Naive thymus-derived CD4-positive, alpha-beta T cell (primary cell): ENCODE measurements at regions not wholly inside any gene's neighbourhood (a gene's known extent, or its start where the extent isn't known, plus 50 kb on each side); places are given as distances from the start of the nearest gene placed in this dataset.

Experiments
- ATAC-seq: fragments of 150-1000 bp; cut with Tn5 transposase; 2 replicates; pipeline ENCODE4 v1.10.0; 2021; ENCODE audit warnings: mild to moderate bottlenecking, moderate library complexity
- CTCF ChIA-PET: fragments of 350-600 bp; sonication (Branson Sonifier 250); formaldehyde crosslinking; loops from one replicate; lab custom pipeline; 2021; ENCODE audit warnings: antibody characterized with exemption; lab: Charles Lee
- POLR2A ChIA-PET: fragments of 350-600 bp; sonication (Branson Sonifier 250); formaldehyde crosslinking; loops from one replicate; lab custom pipeline; 2021; ENCODE audit warnings: antibody characterized with exemption, inconsistent platforms; lab: Charles Lee
- DNase-seq, 9 donors: peaks; one replicate each; pipeline versions ENCODE4 v3.0.0 to v3.0.0-alpha.2; 2020 to 2022; ENCODE audit warnings: mixed read lengths in 1 of 9
- H3K27ac ChIP-seq: one replicate; pipeline ENCODE4 v1.7.0; 2013; ENCODE audit warnings: mild to moderate bottlenecking, low read depth, low read length, moderate library complexity
- H3K27me3 ChIP-seq, 2 donors: one replicate each; pipeline ENCODE4 v1.7.0; 2013; ENCODE audit warnings: low read length in 2 of 2, mild to moderate bottlenecking in 2 of 2, moderate library complexity in 2 of 2; ENCODE audit not compliant: control insufficient read depth in 2 of 2, insufficient read depth in 2 of 2
- H3K36me3 ChIP-seq, 3 experiments: 1 replicate in 2 of 3; 2 replicates in 1 of 3; pipeline ENCODE4 v1.7.0; 2013; ENCODE audit warnings: low read length in 3 of 3, mild to moderate bottlenecking in 3 of 3, moderate library complexity in 1 of 3; ENCODE audit not compliant: insufficient read depth in 3 of 3, control insufficient read depth in 2 of 3
- H3K4me1 ChIP-seq, 2 donors: one replicate each; pipeline ENCODE4 v1.7.0; 2013; ENCODE audit warnings: low read length in 2 of 2, mild to moderate bottlenecking in 2 of 2, moderate library complexity in 1 of 2; ENCODE audit not compliant: control insufficient read depth in 2 of 2, insufficient read depth in 2 of 2
- H3K4me3 ChIP-seq: 2 replicates; pipeline ENCODE4 v1.7.0; 2013; ENCODE audit warnings: mild to moderate bottlenecking, low read length
- H3K9me3 ChIP-seq, 3 experiments: 1 replicate in 2 of 3; 2 replicates in 1 of 3; pipeline ENCODE4 v1.7.0; 2013; ENCODE audit warnings: low read length in 3 of 3; ENCODE audit not compliant: control insufficient read depth in 2 of 3
- H3K27ac Mint-ChIP-seq, 9 donors: one replicate each; pipeline ENCODE4 v1.8.0; 2020 to 2022; ENCODE audit warnings: mixed read lengths in 9 of 9, mild to moderate bottlenecking in 8 of 9, moderate library complexity in 5 of 9, inconsistent platforms in 2 of 9
- H3K27me3 Mint-ChIP-seq, 5 donors: one replicate each; pipeline ENCODE4 v1.8.0; 2021 to 2022; ENCODE audit warnings: mixed read lengths in 5 of 5, mild to moderate bottlenecking in 1 of 5
- H3K36me3 Mint-ChIP-seq, 5 donors: one replicate each; pipeline ENCODE4 v1.8.0; 2020 to 2022; ENCODE audit warnings: mixed read lengths in 5 of 5, mild to moderate bottlenecking in 3 of 5, inconsistent platforms in 1 of 5
- H3K4me1 Mint-ChIP-seq, 7 donors: one replicate each; pipeline ENCODE4 v1.8.0; 2020 to 2022; ENCODE audit warnings: mixed read lengths in 7 of 7, mild to moderate bottlenecking in 3 of 7, inconsistent platforms in 1 of 7
- H3K4me3 Mint-ChIP-seq, 10 donors: one replicate each; pipeline ENCODE4 v1.8.0; 2020 to 2022; ENCODE audit warnings: mild to moderate bottlenecking in 10 of 10, mixed read lengths in 10 of 10, moderate library complexity in 6 of 10, inconsistent platforms in 2 of 10
- H3K9me3 Mint-ChIP-seq, 11 donors: one replicate each; pipeline ENCODE4 v1.8.0; 2020 to 2022; ENCODE audit warnings: mixed read lengths in 11 of 11, mild to moderate bottlenecking in 4 of 11, inconsistent platforms in 1 of 11, moderate library complexity in 1 of 11
- intact Hi-C, 2 donors: fragments of 100-400 bp; cut with micrococcal nuclease; formaldehyde crosslinking; loops; one replicate each; pipeline ENCODE4 v1.15.1; 2023

DNA sequence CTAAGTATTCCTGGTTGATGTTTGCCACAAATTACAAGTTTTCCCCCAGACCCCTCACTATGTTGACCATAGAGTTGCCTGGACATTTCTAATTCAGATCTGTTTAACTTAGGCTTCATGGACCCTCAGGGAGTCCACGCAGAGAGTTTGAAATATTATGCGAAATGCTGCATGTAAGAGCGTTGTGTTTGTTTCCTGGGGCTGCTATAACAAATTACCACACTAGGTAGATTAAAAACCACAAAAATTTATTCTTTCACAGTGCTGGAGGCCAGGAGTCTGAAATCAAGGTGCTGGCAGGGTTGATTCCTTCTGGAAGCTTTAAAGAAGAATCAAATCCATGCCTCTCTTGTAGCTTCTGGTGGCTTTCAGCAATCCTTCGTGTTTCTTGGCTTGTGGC is 177.9 kb upstream of the KITLG start:
- H3K36me3 Mint-ChIP-seq: no peaks in the 10 kb centered on the region
- no peak overlapping the region for H3K4me3 ChIP-seq
- H3K9me3 Mint-ChIP-seq: peaks cover 0 to 17% (median 0%) of the 10 kb centered on the region in 11 donors
- H3K4me1 ChIP-seq: no peaks in the 10 kb centered on the region
- H3K27ac Mint-ChIP-seq: no peak overlapping the region
- POLR2A ChIA-PET: no interaction called here
- H3K4me1 Mint-ChIP-seq: no peaks in the 10 kb centered on the region
- no peak for DNase-seq
- H3K36me3 ChIP-seq: no peaks in the 10 kb centered on the region
- H3K4me3 Mint-ChIP-seq: no peak overlapping the region
- peaks cover 0 to 3% (median 0%) of the 10 kb centered on the region in 5 donors for H3K27me3 Mint-ChIP-seq
- H3K9me3 ChIP-seq: no peaks in the 10 kb centered on the region
- ATAC-seq: no peak
- H3K27ac ChIP-seq: no peak overlapping the region
- intact Hi-C loops: no loop called here
- H3K27me3 ChIP-seq: no peaks in the 10 kb centered on the region
- CTCF ChIA-PET: no interaction called here

DNA sequence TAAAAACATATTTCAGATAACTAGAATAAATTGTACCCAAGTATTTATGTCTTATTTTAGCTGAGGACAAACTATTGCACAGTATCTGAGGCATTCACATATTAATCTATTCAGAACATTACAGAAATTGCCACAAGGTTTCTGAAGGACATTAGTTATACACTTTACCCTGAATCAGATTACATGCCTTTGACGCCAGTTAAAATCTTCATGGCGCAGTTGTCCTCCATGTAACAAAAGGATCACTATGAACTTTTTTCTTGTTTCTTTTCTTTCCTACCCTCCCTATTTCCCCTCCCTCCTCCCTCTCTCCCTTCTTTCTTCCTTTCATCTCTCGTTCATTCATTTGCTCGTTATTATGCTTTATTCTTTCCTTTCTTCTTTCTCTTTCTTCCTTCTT is 176.6 kb upstream of the KITLG start:
- ChIA-PET CTCF (no interaction called here), POLR2A (no interaction called here)
- Histone ChIP-seq H3K9me3 (no peaks in the 10 kb centered on the region), H3K36me3 (no peaks in the 10 kb centered on the region), H3K4me1 (no peaks in the 10 kb centered on the region), H3K27ac (no peak overlapping the region), H3K27me3 (no peaks in the 10 kb centered on the region), H3K4me3 (no peak overlapping the region)
- intact Hi-C loops: no loop called here
- peaks cover 0 to 10% (median 0%) of the 10 kb centered on the region in 11 donors for H3K9me3 Mint-ChIP-seq
- DNase-seq (no peak), ATAC-seq (no peak)
- no peak overlapping the region for H3K27ac Mint-ChIP-seq
- peaks cover 0 to 3% (median 0%) of the 10 kb centered on the region in 5 donors for H3K27me3 Mint-ChIP-seq
- no peaks in the 10 kb centered on the region for H3K36me3 Mint-ChIP-seq
- no peak overlapping the region for H3K4me3 Mint-ChIP-seq
- H3K4me1 Mint-ChIP-seq: no peaks in the 10 kb centered on the region

DNA sequence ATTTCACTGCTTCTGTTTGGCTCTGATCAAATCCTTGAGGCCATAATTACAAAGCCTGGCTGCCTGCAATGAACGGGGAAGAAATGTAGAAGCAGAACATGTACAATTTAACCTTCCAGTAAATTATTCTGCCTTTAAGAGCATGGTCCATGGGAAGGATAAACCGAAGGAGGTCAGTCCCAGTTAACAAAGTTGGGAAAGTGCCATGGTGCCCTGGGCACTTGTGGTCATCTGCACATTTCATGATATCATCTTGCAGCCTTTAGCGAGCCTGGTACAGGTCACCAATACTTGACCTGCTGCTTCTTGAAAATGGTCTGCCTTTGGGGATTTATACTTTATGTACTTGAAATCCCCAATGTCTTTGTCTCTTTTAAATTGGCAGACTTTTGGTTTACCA is 175.9 kb upstream of the KITLG start:
- DNase-seq (no peak), ATAC-seq (no peak)
- Histone ChIP-seq H3K9me3 (no peaks in the 10 kb centered on the region), H3K36me3 (no peaks in the 10 kb centered on the region), H3K4me3 (no peak overlapping the region), H3K4me1 (no peaks in the 10 kb centered on the region), H3K27me3 (no peaks in the 10 kb centered on the region), H3K27ac (no peak overlapping the region)
- H3K4me1 Mint-ChIP-seq: no peaks in the 10 kb centered on the region
- intact Hi-C loops: no loop called here
- no peaks in the 10 kb centered on the region for H3K36me3 Mint-ChIP-seq
- H3K9me3 Mint-ChIP-seq: peaks cover 0 to 10% (median 0%) of the 10 kb centered on the region in 11 donors
- ChIA-PET CTCF (no interaction called here), POLR2A (no interaction called here)
- no peak overlapping the region for H3K4me3 Mint-ChIP-seq
- no peak overlapping the region for H3K27ac Mint-ChIP-seq
- peaks cover 0 to 3% (median 0%) of the 10 kb centered on the region in 5 donors for H3K27me3 Mint-ChIP-seq

DNA sequence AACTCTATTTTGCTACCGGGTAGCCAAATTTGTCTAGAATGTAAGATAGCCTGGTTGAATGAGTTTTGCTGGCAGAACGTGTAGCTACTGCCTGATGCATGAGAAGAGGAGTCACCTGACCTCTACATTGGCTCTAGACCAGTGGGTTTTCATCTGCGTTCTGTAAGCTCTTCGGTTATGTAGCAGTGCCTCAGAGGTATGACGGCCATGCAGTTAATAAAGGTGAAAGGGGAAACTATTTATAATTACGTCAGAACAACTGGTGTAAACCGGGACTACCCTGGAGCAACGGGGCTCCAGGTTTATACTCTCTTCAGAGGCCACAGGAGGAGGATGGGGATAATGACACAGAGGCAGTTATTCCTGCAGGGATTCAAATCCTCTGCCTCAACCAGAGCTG is 173.4 kb upstream of the KITLG start:
- ATAC-seq (no peak), DNase-seq (no peak)
- Mint-ChIP-seq H3K36me3 (no peaks in the 10 kb centered on the region), H3K27ac (no peak overlapping the region), H3K4me1 (no peaks in the 10 kb centered on the region), H3K9me3 (peaks cover 0 to 10% (median 0%) of the 10 kb centered on the region in 11 donors), H3K4me3 (no peak overlapping the region), H3K27me3 (peaks cover 0 to 3% (median 0%) of the 10 kb centered on the region in 5 donors)
- Histone ChIP-seq H3K9me3 (no peaks in the 10 kb centered on the region), H3K27ac (no peak overlapping the region), H3K4me1 (no peaks in the 10 kb centered on the region), H3K4me3 (no peak overlapping the region), H3K27me3 (no peaks in the 10 kb centered on the region), H3K36me3 (no peaks in the 10 kb centered on the region)
- POLR2A ChIA-PET: no interaction called here
- CTCF ChIA-PET: no interaction called here
- intact Hi-C loops: no loop called here

DNA sequence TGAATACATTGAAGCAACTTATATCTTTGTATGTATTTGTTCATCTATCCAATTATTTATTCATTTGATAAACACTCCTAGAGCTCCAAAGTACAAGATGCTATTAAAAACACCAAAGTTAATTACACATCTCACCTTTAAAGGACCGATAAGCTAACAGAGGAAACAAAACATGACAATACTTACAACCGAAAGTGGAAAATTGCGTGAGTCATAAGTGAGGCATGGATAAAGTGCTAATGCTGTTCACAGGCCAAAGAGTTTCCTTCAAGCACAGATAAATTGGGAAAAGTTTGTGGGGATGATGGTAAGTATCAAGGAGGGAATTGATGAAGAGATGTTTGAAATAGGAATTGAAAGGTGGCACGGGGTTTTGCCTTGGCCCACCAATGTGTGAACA is 172.8 kb upstream of the KITLG start:
- no peaks in the 10 kb centered on the region for H3K4me1 Mint-ChIP-seq
- ATAC-seq: no peak
- intact Hi-C loops: no loop called here
- no peak for DNase-seq
- peaks cover 0 to 3% (median 0%) of the 10 kb centered on the region in 5 donors for H3K27me3 Mint-ChIP-seq
- H3K4me3 Mint-ChIP-seq: no peak overlapping the region
- Histone ChIP-seq H3K9me3 (no peaks in the 10 kb centered on the region), H3K36me3 (no peaks in the 10 kb centered on the region), H3K27ac (no peak overlapping the region), H3K4me3 (no peak overlapping the region), H3K4me1 (no peaks in the 10 kb centered on the region), H3K27me3 (no peaks in the 10 kb centered on the region)
- no peaks in the 10 kb centered on the region for H3K36me3 Mint-ChIP-seq
- H3K9me3 Mint-ChIP-seq: peaks cover 0 to 10% (median 0%) of the 10 kb centered on the region in 11 donors
- ChIA-PET CTCF (no interaction called here), POLR2A (no interaction called here)
- H3K27ac Mint-ChIP-seq: no peak overlapping the region

DNA sequence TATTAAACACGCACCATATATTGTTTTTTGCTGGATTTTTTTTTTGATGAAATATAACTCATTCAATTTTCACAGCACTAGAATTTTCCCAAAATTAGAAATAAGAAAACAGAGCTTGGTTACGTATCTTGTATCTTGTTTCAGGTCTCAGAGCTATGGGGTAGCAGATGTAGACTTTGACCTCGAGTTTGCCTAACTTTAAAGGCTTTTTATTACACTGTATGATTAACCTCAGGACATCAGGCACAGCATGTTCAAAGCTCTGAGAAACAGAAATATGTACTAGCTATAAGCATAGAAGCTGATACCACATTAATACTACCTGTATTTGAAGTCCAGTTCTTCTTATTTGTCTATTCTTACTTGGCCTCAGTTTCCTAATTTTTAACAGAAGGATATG is 171.9 kb upstream of the KITLG start:
- intact Hi-C loops: no loop called here
- H3K36me3 Mint-ChIP-seq: no peaks in the 10 kb centered on the region
- Histone ChIP-seq H3K36me3 (no peaks in the 10 kb centered on the region), H3K9me3 (no peaks in the 10 kb centered on the region), H3K27ac (no peak overlapping the region), H3K27me3 (no peaks in the 10 kb centered on the region), H3K4me3 (no peak overlapping the region), H3K4me1 (no peaks in the 10 kb centered on the region)
- ATAC-seq: no peak
- DNase-seq: no peak
- ChIA-PET POLR2A (no interaction called here), CTCF (no interaction called here)
- H3K27ac Mint-ChIP-seq: no peak overlapping the region
- no peaks in the 10 kb centered on the region for H3K4me1 Mint-ChIP-seq
- H3K27me3 Mint-ChIP-seq: peaks cover 0 to 3% (median 0%) of the 10 kb centered on the region in 5 donors
- H3K4me3 Mint-ChIP-seq: no peak overlapping the region
- H3K9me3 Mint-ChIP-seq: peaks cover 0 to 9% (median 0%) of the 10 kb centered on the region in 11 donors

DNA sequence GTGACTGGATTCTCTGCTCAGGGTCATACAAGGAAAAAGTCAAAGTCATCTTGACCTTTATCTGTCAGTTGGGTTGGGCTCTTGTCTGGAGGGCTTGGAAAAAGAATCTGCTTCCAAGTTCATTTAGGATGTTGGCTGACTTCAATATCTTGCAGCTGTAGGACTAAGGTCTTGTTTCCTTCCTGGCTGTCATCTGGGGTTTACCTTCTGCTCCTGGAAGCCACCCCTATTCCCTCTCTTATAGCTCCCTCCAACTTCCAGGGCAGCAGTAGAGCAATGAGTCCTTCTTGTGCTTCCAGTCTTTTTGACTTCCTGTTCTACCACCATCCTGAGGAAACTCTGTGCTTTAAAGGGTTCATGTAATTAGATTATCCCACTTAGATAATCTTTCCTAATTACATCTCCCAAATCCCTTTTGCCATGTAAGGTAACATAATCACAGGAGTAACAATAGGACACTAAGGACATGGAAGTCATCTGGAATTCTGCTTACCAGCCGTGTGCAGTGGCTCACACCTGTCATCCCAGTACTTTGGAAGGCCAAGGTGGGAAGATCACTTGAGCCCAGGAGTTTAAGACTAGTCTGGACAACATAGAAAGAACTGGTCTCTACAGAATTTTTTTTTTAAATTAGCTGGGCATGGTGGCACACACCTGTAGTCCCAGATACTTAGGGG is 170.7 kb upstream of the KITLG start:
- H3K36me3 ChIP-seq: no peaks in the 10 kb centered on the region
- H3K27ac ChIP-seq: no peak overlapping the region
- H3K9me3 ChIP-seq: no peaks in the 10 kb centered on the region
- H3K4me1 ChIP-seq: no peaks in the 10 kb centered on the region
- Mint-ChIP-seq H3K4me1 (no peaks in the 10 kb centered on the region), H3K9me3 (peaks cover 0 to 7% (median 0%) of the 10 kb centered on the region in 11 donors), H3K36me3 (no peaks in the 10 kb centered on the region), H3K4me3 (no peak overlapping the region), H3K27me3 (peaks cover 0 to 3% (median 0%) of the 10 kb centered on the region in 5 donors), H3K27ac (no peak overlapping the region)
- ChIA-PET CTCF (no interaction called here), POLR2A (no interaction called here)
- ATAC-seq (no peak), DNase-seq (no peak)
- no peaks in the 10 kb centered on the region for H3K27me3 ChIP-seq
- intact Hi-C loops: no loop called here
- H3K4me3 ChIP-seq: no peak overlapping the region
